ENCODE measurements at regions not wholly inside any gene's neighbourhood (a gene's known extent, or its start where the extent isn't known, plus 50 kb on each side); places are given as distances from the start of the nearest gene placed in this dataset.
"Not testable (repeated sequence)": the region's sequence is repeated elsewhere in the genome, so short reads cannot be mapped to it uniquely, and the experiment has no call there.

DNA sequence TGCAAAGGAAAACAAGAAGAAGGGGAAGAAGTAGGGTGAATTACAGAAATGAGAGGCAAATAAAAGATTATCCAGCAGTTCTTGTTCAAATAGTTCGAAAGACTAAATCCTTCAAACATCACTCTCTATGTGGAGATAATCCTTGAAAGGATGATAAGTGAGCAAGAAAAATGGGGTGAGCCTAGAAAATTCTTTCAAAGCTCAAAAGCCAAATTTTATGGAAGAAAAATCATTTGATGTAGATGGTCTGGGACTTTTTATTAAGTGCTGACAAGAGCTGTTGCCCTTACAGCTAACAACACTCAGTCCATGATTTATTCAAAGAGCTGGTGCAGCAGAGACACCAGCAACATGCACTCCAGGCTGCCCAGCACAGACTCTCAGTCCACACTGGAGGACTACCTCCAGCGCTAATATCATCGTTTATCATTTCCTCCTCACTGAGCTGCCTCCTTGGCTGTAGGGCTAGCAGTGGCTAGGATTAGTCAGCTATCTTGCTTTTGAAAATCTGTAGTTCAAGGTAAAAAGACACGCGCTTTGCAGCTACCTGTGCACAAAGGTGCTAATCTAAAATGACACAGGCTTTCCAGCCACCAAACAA lies 264.8 kb upstream of the KIF2A start:
- DNase-seq (ENCODE audit: low spot score): no peak

DNA sequence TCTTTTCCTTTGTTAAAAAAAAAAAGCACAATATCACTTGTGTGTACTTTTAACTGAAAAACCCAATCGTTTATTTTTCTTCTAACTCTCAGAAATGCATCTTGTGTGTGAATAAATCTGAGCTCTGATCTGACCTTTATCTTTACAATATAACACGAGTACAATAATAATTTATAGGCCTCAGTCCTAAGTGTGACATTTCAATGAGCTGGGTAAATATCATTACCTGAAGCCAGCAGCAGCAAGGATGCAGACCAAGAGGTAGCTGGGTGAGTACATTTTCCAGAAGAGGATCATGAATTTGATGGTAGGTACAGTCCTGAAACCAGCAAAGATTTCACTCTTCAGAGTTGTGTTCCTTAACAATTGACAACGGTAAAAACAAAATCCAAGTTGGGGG lies 264.0 kb upstream of the KIF2A start:
- no peak for DNase-seq (ENCODE audit: low spot score)

DNA sequence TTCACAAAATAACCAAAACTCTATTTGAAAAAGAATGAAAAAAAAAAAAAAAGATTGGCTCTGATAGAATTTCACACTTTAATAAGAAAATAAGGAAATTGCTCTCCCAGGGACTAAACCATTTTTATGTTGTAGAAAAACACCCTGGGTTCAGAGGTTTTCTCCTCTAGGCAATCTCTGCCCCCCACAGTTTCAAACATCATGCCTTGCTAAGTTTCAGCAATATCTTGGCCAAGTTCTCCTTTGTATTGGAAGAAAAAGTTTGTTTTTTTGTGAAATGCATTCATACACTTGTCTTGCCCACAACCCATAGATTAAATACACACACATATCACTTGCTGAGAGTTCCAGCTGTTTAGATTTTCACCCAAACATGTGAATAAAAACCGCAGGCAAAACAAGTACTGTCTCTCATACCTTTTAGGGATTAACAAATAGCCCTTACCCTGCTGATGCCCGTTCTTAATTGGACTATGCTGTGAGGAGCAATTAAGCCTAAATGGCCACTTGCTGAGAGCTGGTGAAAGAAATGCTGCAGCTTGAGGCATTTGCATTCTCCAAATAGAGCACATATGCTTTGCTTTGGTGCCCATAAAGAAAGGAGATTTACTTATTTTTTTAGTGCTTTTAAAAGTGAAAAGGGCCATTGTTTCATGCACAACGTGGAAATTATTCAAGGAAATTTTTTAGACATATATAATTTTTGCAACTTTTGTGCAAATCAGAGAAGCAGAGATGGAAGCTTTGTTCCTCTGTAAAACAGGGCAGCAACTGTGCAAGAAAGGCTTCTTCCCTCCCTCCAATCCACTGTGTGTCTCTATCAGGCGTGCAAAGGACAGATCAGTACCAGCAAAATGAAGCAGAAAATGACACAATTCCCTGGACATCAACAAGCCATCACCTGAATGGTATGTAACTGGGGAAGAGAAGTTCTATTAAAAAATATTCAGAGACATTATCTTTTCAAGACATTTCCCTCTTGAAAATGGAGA lies 262.4 kb upstream of the KIF2A start:
- DNase-seq (ENCODE audit: low spot score): no peak

DNA sequence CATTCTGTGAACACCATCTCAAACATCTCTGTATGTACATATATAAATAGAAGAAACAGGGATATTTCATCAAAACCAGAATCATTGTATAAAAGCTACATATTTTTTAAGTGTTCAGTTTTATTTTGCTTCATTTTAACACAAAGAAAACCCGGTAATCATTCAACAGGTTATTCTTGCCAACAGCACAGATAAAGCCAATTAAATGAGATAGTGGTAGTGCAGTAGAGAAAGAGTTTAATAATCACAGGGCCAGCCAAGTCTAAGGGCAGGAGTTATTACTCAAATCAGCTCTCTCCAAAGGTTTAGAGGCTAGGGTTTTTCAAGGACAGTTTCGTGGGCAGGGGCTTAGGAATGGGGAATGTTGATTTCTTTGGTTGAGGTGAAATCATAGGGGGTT lies 261.0 kb upstream of the KIF2A start:
- no peak for DNase-seq (ENCODE audit: low spot score)

DNA sequence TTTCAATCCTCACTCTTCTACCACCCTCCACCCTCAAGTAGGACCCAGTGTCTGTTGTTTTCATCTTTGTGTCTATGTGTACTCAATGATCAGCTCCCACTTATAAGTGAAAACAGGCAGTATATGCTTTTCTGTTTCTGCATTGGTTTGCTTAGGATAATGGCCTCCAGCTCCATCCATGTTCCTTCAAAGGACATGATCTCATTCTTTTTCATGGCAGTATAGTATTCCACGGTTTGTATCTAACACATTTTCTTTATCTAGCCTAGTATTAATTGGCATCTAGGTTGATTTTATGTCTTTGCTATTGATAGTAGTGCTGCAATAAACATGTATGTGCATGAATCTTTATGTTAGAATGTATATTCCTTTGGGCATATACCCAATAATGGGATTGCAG lies 259.8 kb upstream of the KIF2A start:
- DNase-seq (ENCODE audit: low spot score): no peak

DNA sequence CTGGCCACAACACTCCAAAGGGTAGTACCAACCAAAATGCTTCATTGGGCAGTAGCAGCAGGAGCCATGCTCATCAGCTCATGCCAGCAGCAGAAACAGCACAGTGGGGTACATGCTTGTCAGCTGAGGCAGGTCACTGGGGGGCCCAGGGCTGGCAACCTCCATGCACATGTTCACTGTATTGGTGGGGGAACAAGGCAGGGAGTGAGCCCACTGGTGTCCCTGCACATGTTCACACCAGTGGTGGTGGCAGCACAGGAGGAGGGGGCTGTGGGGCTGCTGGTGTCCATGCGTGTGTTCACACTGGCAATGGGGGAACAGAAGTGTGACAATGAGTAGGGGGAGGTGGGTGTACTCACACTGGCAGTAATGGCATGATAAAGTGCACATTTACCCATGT lies 254.3 kb upstream of the KIF2A start:
- DNase-seq (ENCODE audit: low spot score): no peak

- DNase-seq (ENCODE audit: low spot score): no peak
Observed at GRCh38 chr5:62059960-62060359, 246.0 kb upstream of the KIF2A start.

DNA sequence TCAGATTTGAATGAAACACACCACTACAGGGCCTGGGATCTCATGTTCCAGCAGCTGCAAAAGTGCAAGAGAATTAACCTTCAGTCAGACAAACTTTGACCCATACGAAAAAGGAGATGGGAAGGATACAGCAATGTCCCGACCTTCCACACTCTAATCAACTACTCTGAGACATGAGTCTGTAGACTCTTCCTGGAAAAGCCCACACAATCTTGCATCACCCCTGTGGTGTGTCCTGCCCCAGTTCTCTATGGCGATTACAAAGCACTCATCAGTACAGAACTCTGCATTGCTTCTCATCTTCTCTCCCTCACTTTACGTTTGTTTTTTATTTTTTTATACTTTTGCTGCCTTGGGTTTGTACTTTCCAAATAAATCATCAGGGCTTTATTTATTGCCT lies 241.0 kb upstream of the KIF2A start:
- DNase-seq (ENCODE audit: low spot score): no peak

DNA sequence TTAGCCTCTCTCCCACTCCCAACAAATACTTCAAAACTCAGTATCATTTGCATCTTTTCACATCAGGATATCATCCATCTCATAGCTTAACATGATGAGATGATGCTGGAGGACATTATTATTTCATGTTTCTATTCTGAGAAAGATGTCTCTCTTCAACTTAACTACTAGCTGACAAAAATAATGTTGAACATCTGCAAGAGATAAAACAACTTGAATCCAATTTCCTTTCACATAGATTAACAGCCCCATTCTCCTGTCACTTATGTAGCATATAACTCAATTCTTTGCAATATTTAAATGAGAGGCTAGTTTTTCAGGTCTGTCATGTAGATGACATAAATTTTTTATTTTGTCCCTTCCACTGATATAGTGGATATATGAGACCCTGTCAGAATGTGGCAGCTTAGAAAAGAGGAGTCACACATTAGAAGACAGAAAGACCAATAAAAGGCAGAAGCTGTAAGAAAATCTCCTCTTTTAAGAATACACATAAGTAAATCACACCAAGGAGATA lies 239.2 kb upstream of the KIF2A start:
- DNase-seq (ENCODE audit: low spot score): no peak

DNA sequence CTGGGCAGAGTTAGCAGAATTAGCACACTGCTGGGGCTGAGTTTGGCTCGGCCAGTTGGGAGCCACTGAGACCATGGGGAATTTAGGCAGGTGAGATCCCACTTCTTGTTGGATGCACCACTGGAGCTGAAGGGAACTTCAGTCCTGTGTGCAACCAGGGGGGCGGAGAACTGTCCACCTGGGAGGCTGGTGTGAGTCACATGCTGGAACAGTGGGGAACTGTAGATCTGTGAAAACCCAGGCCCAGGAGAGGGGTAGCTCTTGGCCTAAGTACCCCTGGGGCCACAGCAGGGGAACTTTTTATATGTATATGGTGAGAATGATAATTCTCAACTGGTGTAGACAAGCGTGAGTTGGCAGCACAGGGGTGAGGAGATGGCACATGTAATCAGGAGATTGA lies 237.5 kb upstream of the KIF2A start:
- no peak for DNase-seq (ENCODE audit: low spot score)

- DNase-seq (ENCODE audit: low spot score): no peak
Observed at GRCh38 chr5:62077387-62077786, 228.6 kb upstream of the KIF2A start.

GRCh38 chr5:62077823-62078550 lies 228.0 kb upstream of the KIF2A start:
- no peak for DNase-seq (ENCODE audit: low spot score)

GRCh38 chr5:62082370-62082801 lies 223.6 kb upstream of the KIF2A start:
- no peak for DNase-seq (ENCODE audit: low spot score)

GRCh38 chr5:62083247-62083646 lies 222.8 kb upstream of the KIF2A start:
- no peak for DNase-seq (ENCODE audit: low spot score)

DNA sequence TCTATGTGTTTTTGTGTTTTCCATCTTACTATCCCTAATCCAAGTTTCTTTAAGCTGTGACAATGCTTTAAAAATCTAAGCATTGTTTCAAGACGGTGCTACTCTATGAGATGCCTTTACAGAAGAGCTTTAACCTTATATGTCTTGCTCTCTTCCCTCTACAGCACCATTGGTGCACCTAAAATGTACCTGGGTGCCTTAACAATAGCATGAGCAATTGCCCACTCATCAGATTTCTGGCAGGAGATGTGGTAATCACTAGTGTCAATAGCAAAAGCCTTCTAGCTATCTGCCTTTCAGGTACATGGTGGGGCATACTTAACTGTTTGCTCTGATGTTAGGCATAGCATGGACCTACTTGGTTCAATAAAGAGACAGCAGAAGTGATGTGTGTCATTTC lies 222.3 kb upstream of the KIF2A start:
- no peak for DNase-seq (ENCODE audit: low spot score)

DNA sequence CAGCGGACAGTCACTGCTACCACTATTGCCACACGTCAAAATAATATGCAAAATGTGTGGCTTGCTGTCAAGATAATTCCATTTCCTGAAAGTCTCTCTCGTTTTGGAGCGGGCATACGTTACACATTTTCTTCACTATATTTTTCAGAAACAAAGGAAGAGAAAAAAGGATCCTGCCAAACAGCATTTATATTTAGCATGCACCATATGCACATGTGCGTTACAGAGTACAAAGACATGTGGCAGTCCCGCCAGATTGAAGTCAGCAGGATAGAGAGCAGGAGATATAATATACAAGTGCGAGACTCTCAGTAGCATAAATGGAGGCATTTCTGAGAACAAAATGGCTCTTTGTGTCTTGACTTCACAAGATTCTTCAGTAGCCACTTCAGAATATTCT lies 221.6 kb upstream of the KIF2A start:
- no peak for DNase-seq (ENCODE audit: low spot score)

GRCh38 chr5:62090953-62091352 lies 215.1 kb upstream of the KIF2A start:
- no peak for DNase-seq (ENCODE audit: low spot score)

DNA sequence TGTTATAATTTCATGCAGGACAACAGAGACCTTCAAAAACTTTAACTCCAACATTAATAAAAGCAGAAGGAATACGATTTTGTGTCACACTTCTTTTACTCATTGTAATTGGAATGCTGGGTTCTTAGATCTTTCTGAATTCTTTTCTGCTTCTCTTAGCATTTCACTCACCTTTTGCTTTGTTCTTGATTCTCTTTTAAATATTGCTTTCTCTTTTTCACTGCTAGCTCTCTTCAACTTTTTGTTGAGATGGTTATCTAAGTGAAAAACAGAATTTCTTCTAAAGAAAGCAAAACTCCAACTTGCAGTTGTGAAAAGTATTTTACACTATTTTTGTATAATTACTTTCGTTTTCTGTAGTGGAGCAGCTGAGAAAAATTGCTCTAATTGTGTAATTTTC lies 212.6 kb upstream of the KIF2A start:
- DNase-seq (ENCODE audit: low spot score): no peak

- DNase-seq (ENCODE audit: low spot score): no peak
Observed at GRCh38 chr5:62093976-62094375, 212.0 kb upstream of the KIF2A start.

- DNase-seq (ENCODE audit: low spot score): no peak
Observed at GRCh38 chr5:62097361-62097760, 208.6 kb upstream of the KIF2A start.

- DNase-seq (ENCODE audit: low spot score): no peak
Observed at GRCh38 chr5:62100201-62100600, 205.8 kb upstream of the KIF2A start.

DNA sequence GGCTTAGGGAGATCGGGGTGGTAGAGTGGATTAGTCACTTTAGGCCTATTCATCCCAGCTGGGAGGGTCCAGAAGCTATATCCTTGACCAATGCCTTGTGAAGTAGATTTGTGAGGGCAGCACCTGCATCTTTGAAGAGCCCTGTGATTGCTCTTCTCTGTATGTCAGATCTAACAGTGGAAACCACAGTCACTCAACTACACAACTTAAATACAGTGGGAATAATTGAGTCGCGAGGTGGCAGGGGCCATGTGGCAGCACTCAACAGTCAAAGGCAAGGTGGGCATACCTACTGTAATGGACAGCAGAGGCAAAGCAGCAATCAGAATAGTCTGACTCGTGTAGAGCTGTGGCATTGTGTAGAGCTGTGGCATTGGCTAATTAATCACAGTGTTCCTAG lies 202.1 kb upstream of the KIF2A start:
- DNase-seq (ENCODE audit: low spot score): not testable (repeated sequence)

DNA sequence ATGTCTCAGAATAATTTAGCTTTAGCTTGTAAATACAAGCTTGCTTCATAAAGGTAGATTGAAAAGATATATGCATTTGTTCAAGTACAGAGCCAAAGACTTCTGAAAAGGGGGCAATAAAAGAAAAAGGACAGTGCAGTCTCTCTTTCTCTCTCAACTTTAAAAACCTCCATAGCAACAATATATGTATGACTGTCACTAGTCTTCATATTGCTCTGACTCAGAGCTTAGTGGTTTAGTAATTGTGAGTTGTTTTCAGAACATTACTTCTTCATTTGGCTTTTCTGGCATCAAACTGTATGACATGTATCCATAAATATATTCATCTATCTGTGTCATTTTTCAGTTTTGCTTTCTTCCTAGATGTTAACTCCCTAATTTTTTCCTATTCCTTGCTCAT lies 194.6 kb upstream of the KIF2A start:
- DNase-seq (ENCODE audit: low spot score): no peak

All from CD4-positive, alpha-beta T cell treated with Interleukin-6 at 100 ng/mL for 8 hours (primary cell).